Peyer's patch (tissue), 4 donors: ENCODE measurements at regions not wholly inside any gene's neighbourhood (a gene's known extent, or its start where the extent isn't known, plus 50 kb on each side); places are given as distances from the start of the nearest gene placed in this dataset.

Experiments
- DNase-seq, 3 donors: peaks; one replicate each; pipeline ENCODE4 v3.0.0-alpha.2; 2017 to 2019
- H3K27ac ChIP-seq, 4 donors: fragments of 200-600 bp; sonication (generic); one replicate each; pipeline ENCODE4 v1.5.1; 2016 to 2019
- H3K27me3 ChIP-seq, 2 donors: fragments of 200-600 bp; sonication (generic); one replicate each; pipeline ENCODE4 v1.5.1; 2019
- H3K36me3 ChIP-seq, 3 donors: fragments of 200-600 bp; sonication (generic); one replicate each; pipeline ENCODE4 v1.5.1; 2016 to 2019
- H3K4me1 ChIP-seq, 4 donors: fragments of 200-600 bp; sonication (generic); one replicate each; pipeline ENCODE4 v1.5.1; 2016 to 2019
- H3K4me3 ChIP-seq, 4 donors: fragments of 200-600 bp; sonication (generic); 1 replicate in 3 of 4; 2 replicates in 1 of 4; pipeline ENCODE4 v1.5.1; 2016 to 2019; ENCODE audit warnings: mild to moderate bottlenecking in 1 of 4
- H3K9me3 ChIP-seq, 4 donors: fragments of 200-600 bp; sonication (generic); one replicate each; pipeline ENCODE4 v1.5.1; 2016 to 2019; ENCODE audit warnings: mild to moderate bottlenecking in 1 of 4
- POLR2A ChIP-seq, 2 donors: fragments of 450-650 bp; IDR thresholded peaks; one replicate each; pipeline ENCODE4 v1.5.1; 2017; ENCODE audit warnings: antibody characterized with exemption in 2 of 2, mild to moderate bottlenecking in 2 of 2, moderate library complexity in 2 of 2
- TF ChIP-seq, protein P1 (sequence below), 6 experiments: fragments of 450-650 bp in 4 of 6; fragments of 200-600 bp in 2 of 6; sonication (generic) in 1 of 6; IDR thresholded peaks; one replicate each; pipeline ENCODE4 v1.5.1; 2017 to 2019; ENCODE audit warnings: antibody characterized with exemption in 6 of 6, mild to moderate bottlenecking in 3 of 6, moderate library complexity in 1 of 6

- no peak for TF ChIP-seq POLR2A (IDR thresholded peaks at IDR 0.05)
- TF ChIP-seq, protein P1, sequence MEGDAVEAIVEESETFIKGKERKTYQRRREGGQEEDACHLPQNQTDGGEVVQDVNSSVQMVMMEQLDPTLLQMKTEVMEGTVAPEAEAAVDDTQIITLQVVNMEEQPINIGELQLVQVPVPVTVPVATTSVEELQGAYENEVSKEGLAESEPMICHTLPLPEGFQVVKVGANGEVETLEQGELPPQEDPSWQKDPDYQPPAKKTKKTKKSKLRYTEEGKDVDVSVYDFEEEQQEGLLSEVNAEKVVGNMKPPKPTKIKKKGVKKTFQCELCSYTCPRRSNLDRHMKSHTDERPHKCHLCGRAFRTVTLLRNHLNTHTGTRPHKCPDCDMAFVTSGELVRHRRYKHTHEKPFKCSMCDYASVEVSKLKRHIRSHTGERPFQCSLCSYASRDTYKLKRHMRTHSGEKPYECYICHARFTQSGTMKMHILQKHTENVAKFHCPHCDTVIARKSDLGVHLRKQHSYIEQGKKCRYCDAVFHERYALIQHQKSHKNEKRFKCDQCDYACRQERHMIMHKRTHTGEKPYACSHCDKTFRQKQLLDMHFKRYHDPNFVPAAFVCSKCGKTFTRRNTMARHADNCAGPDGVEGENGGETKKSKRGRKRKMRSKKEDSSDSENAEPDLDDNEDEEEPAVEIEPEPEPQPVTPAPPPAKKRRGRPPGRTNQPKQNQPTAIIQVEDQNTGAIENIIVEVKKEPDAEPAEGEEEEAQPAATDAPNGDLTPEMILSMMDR (IDR thresholded peaks at IDR 0.05): no peak
- H3K36me3 ChIP-seq: no peaks in the 10 kb centered on the region
- DNase-seq: no peak
- H3K27me3 ChIP-seq: no peaks in the 10 kb centered on the region
- no peaks in the 10 kb centered on the region for H3K9me3 ChIP-seq
- no peaks in the 10 kb centered on the region for H3K4me1 ChIP-seq
- no peak overlapping the region for H3K27ac ChIP-seq
- H3K4me3 ChIP-seq: no peak overlapping the region
Measured at GRCh38 chr3:159913712-159914414, 74.8 kb upstream of the IL12A start.

DNA sequence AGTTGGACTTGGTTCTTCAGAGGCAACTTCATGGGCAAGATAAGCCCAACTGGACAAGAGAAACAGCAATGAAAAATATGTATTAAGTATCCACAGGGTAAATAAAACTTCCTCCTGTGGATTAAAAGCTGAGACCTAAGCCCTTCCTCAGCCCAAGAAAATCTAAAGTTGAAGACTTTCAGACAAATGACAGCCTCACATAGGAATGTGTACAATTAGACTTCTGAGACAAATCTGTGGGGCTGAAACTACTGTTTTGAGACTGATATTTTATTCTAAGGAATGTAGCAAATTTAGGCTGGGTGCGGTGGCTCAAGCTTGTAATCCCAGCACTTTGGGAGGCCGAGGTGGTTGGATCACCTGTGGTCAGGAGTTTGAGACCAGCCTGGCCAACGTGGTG, 74.2 kb upstream of the IL12A start:
- no peaks in the 10 kb centered on the region for H3K4me1 ChIP-seq
- no peak for DNase-seq
- no peaks in the 10 kb centered on the region for H3K27me3 ChIP-seq
- no peaks in the 10 kb centered on the region for H3K9me3 ChIP-seq
- no peak overlapping the region for H3K4me3 ChIP-seq
- no peaks in the 10 kb centered on the region for H3K36me3 ChIP-seq
- no peak for TF ChIP-seq POLR2A (IDR thresholded peaks at IDR 0.05)
- TF ChIP-seq, protein P1 (IDR thresholded peaks at IDR 0.05): no peak
- no peak overlapping the region for H3K27ac ChIP-seq

DNA sequence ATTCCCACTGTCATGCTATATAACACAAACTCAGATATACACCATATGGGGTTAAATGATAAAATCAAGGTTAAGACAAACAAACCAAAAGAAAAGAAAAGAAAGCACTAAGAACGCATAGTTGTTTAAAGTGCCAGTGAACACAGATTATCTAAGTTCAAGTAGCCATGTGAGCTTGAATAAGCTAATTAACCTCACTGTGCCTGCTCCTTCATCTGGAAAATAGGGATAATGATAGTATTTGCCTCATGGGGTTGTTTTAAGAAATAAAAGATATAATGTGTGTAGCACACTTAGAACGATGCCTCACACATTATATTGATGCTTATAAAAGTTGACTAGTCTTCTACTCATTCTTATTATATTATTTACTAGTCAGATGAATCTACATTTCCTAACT, 72.6 kb upstream of the IL12A start:
- H3K36me3 ChIP-seq: no peaks in the 10 kb centered on the region

GRCh38 chr3:159917141-159917540, 71.5 kb upstream of the IL12A start:
- no peak for DNase-seq
- no peak for TF ChIP-seq POLR2A (IDR thresholded peaks at IDR 0.05)

More for the DNA sequence above, 72.6 kb upstream of the IL12A start:
- H3K27ac ChIP-seq: no peak overlapping the region
- no peak for TF ChIP-seq POLR2A (IDR thresholded peaks at IDR 0.05)
- TF ChIP-seq, protein P1 (IDR thresholded peaks at IDR 0.05): no peak
- no peaks in the 10 kb centered on the region for H3K4me1 ChIP-seq
- no peaks in the 10 kb centered on the region for H3K9me3 ChIP-seq
- H3K4me3 ChIP-seq: no peak overlapping the region
- no peak for DNase-seq
- no peaks in the 10 kb centered on the region for H3K27me3 ChIP-seq

GRCh38 chr3:159919873-159920272, 68.8 kb upstream of the IL12A start:
- no peak overlapping the region for H3K4me3 ChIP-seq
- H3K27me3 ChIP-seq: no peaks in the 10 kb centered on the region
- no peaks in the 10 kb centered on the region for H3K36me3 ChIP-seq
- H3K9me3 ChIP-seq: no peaks in the 10 kb centered on the region
- H3K4me1 ChIP-seq: no peaks in the 10 kb centered on the region
- H3K27ac ChIP-seq: no peak overlapping the region
- DNase-seq: no peak
- TF ChIP-seq, protein P1 (IDR thresholded peaks at IDR 0.05): no peak
- TF ChIP-seq POLR2A (IDR thresholded peaks at IDR 0.05): no peak

More at GRCh38 chr3:159917141-159917540, 71.5 kb upstream of the IL12A start:
- Histone ChIP-seq H3K27ac (no peak overlapping the region), H3K27me3 (no peaks in the 10 kb centered on the region), H3K4me1 (no peaks in the 10 kb centered on the region), H3K36me3 (no peaks in the 10 kb centered on the region), H3K9me3 (no peaks in the 10 kb centered on the region), H3K4me3 (no peak overlapping the region)

GRCh38 chr3:159922193-159922840, 66.3 kb upstream of the IL12A start:
- H3K4me1 ChIP-seq: no peaks in the 10 kb centered on the region
- no peak for DNase-seq
- TF ChIP-seq, protein P1 (IDR thresholded peaks at IDR 0.05): no peak
- no peak for TF ChIP-seq POLR2A (IDR thresholded peaks at IDR 0.05)
- peak overlapping the region in 1 of 4 donors; percentile 26 for H3K27ac ChIP-seq
- H3K27me3 ChIP-seq: no peaks in the 10 kb centered on the region
- H3K9me3 ChIP-seq: no peaks in the 10 kb centered on the region
- H3K4me3 ChIP-seq: no peak overlapping the region
- no peaks in the 10 kb centered on the region for H3K36me3 ChIP-seq
